ENCODE measurements at regions not wholly inside any gene's neighbourhood (a gene's known extent, or its start where the extent isn't known, plus 50 kb on each side); places are given as distances from the start of the nearest gene placed in this dataset.

GRCh38 chr13:63088226-63088625 lies 1672.6 kb upstream of the PCDH20 start:
- TF ChIP-seq POLR2AphosphoS5 (IDR thresholded peaks at IDR 0.05; ENCODE audit: borderline replicate concordance, low read depth, low read length) (no peak), EZH2 (IDR thresholded peaks at IDR 0.05) (no peak)
